Muscle layer of duodenum (tissue), 2 donors: ENCODE measurements at regions not wholly inside any gene's neighbourhood (a gene's known extent, or its start where the extent isn't known, plus 50 kb on each side); places are given as distances from the start of the nearest gene placed in this dataset.
"Not testable (repeated sequence)": the region's sequence is repeated elsewhere in the genome, so short reads cannot be mapped to it uniquely, and the experiment has no call there.

Experiments used
- H3K27ac ChIP-seq: one replicate; pipeline ENCODE4 v1.7.0; 2013; ENCODE audit warnings: mild to moderate bottlenecking, low read length
- H3K27me3 ChIP-seq: one replicate; pipeline ENCODE4 v1.7.0; 2013; ENCODE audit warnings: low read depth, mild to moderate bottlenecking, control low read depth, low read length
- H3K36me3 ChIP-seq, 2 donors: one replicate each; pipeline ENCODE4 v1.7.0; 2013; ENCODE audit warnings: low read length in 2 of 2, control low read depth in 1 of 2, mild to moderate bottlenecking in 1 of 2; ENCODE audit not compliant: insufficient read depth in 2 of 2, control insufficient read depth in 1 of 2
- H3K4me1 ChIP-seq, 2 donors: one replicate each; pipeline ENCODE4 v1.7.0; 2013; ENCODE audit warnings: low read length in 2 of 2, mild to moderate bottlenecking in 2 of 2, control low read depth in 1 of 2, moderate library complexity in 1 of 2; ENCODE audit not compliant: insufficient read depth in 2 of 2, control insufficient read depth in 1 of 2
- H3K4me3 ChIP-seq, 2 donors: one replicate each; pipeline ENCODE4 v1.7.0; 2013; ENCODE audit warnings: low read length in 2 of 2, low read depth in 1 of 2, mild to moderate bottlenecking in 1 of 2
- H3K9me3 ChIP-seq, 2 donors: one replicate each; pipeline ENCODE4 v1.7.0; 2013; ENCODE audit warnings: low read length in 2 of 2, control low read depth in 1 of 2, mild to moderate bottlenecking in 1 of 2; ENCODE audit not compliant: control insufficient read depth in 1 of 2
- donor health status: healthy.

DNA sequence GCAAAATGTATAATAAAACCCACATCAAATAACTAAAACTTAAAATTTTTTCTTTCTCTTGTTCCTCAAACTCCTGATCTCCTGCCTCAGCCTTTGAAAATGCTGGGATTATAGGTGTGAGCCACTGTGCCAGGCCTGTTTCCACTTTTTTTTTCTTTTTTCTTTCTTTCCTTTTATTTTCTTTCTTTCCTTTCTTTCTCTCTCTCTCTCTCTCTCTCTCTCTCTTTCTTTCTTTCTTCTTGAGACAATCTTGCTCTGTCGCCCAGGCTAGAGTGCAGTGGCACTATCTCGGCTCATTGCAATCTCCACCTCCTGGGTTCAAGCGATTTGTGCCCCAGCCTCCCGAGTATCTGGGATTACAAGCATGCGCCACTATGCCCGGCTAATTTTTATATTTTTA is 164.6 kb downstream of the OR2B2 start:
- Histone ChIP-seq H3K27me3 (peaks cover 15% of the 10 kb centered on the region), H3K4me3 (no peak overlapping the region), H3K9me3 (no peaks in the 10 kb centered on the region), H3K27ac (no peak overlapping the region), H3K4me1 (no peaks in the 10 kb centered on the region), H3K36me3 (no peaks in the 10 kb centered on the region)

DNA sequence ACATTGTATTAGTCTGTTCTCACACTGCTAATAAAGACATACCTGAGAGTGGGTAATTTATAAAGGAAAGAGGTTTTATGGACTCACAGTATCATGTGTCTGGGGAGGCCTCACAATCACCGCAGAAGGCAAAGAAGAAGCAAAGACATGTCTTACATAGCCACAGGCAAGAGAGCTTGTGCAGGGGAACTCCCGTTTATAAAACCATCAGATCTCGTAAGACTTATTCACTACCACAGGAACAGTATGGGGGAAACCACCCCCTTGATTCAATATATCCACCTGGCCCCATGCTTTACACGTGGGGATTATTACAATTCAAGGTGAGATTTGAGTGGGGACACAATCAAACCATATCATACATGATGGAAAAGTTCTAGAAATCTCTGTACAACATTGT is 165.3 kb downstream of the OR2B2 start:
- H3K27me3 ChIP-seq: peaks cover 15% of the 10 kb centered on the region
- H3K36me3 ChIP-seq, H3K4me1 ChIP-seq, H3K4me3 ChIP-seq, H3K27ac ChIP-seq, H3K9me3 ChIP-seq: not testable (repeated sequence)

DNA sequence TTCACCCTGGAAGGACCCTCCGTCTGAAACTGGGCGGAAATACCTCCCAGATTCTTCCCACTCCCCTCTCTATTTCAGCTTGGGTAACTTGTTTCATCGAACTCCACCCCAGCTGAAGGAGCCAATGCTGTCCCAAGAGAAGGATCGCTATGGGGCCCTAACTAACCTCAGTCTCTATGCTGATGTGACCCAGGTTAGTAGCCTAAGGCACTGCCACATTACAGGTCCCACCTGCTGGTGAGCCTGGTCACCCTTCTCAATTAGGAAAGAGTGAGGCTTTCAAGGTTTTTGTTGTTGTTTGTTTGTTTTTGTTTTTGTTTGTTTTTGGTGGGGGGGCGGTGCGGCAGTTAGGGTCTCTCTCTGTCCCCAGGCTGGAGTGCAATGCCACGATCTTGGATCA is 168.4 kb downstream of the OR2B2 start:
- H3K27me3 ChIP-seq: peaks cover 15% of the 10 kb centered on the region
- H3K27ac ChIP-seq: no peak overlapping the region
- no peaks in the 10 kb centered on the region for H3K4me1 ChIP-seq
- H3K36me3 ChIP-seq: no peaks in the 10 kb centered on the region
- H3K4me3 ChIP-seq: no peak overlapping the region
- no peaks in the 10 kb centered on the region for H3K9me3 ChIP-seq

DNA sequence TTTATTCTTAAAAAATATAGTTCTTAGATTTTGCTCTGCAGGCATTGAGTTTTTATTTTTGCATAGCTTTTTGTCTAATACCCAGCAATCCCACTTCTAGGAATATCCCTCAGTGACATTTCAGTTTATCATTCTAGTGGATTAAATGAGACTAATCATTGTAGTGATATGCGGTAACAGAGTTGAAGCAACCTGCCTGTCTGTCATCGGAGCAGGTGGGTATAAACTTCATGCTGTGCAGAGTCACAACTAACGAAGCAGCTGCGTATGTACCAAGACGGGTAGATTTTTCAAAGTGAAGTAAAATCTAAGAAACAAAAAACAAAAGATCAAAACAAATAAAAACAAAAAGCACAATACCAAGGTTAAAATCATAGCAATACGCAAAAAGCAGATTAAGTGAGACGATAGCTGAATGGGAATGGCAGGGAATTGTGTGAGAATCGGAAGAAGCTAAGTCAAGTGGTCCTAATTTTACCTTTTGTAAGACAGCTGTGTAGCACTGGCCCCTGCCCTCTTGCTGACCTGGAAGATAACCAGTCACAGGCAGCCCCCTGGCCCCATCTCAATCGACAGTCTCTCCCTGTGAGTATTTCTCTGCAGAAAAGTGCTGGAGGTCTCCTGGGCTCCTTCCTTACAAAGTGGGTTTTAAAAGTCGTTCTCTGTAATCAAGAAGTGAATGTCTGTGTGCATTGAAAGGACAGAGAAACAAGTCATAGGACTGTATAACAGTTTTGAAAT is 169.2 kb downstream of the OR2B2 start:
- H3K4me1 ChIP-seq: no peaks in the 10 kb centered on the region
- peaks cover 15% of the 10 kb centered on the region for H3K27me3 ChIP-seq
- H3K27ac ChIP-seq: no peak overlapping the region
- no peak overlapping the region for H3K4me3 ChIP-seq
- no peaks in the 10 kb centered on the region for H3K9me3 ChIP-seq
- H3K36me3 ChIP-seq: no peaks in the 10 kb centered on the region

DNA sequence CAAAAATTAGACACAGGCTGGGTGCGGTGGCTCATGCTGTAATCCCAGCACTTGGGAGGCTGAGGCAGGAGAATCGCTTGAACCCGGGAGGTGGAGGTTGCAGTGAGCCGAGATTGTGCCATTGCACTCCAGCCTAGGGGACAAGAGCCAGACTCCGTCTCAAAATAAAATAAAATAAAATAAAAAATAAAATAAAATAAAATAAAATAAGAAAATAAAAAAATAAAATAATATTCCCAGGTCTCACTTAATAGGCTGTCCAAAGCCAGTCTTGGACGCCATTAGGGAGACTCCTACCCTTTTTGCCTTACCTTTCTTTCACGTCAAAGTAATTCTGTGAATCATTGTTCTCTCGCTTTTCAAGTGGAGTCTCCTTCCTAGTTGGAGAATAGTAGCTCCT is 172.3 kb downstream of the OR2B2 start:
- not testable (repeated sequence) for H3K27me3 ChIP-seq, H3K4me1 ChIP-seq

DNA sequence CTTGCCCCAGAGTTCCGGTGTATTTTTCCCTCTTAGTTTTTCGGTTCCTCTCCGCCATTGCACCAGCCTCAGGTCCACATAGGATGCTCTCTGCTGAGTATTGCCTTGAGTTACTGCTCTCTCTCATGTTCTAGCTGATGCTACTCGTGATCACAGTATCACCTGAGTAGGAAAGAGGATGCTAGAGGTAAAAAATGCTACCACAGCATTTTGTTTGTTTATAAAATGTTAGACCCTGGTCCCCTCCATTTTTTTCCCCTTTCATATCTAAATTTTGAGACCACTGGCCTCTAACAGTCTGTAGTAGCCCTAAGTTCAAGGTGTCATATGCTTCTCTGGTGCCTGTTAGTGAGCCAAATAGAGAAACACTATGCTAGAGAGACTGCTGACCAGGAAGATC is 175.5 kb downstream of the OR2B2 start:
- Histone ChIP-seq H3K9me3 (no peaks in the 10 kb centered on the region), H3K36me3 (no peaks in the 10 kb centered on the region), H3K27me3 (no peaks in the 10 kb centered on the region), H3K27ac (no peak overlapping the region), H3K4me1 (no peaks in the 10 kb centered on the region), H3K4me3 (no peak overlapping the region)

More for the DNA sequence above, 172.3 kb downstream of the OR2B2 start:
- not testable (repeated sequence) for H3K36me3 ChIP-seq, H3K9me3 ChIP-seq, H3K4me3 ChIP-seq, H3K27ac ChIP-seq

DNA sequence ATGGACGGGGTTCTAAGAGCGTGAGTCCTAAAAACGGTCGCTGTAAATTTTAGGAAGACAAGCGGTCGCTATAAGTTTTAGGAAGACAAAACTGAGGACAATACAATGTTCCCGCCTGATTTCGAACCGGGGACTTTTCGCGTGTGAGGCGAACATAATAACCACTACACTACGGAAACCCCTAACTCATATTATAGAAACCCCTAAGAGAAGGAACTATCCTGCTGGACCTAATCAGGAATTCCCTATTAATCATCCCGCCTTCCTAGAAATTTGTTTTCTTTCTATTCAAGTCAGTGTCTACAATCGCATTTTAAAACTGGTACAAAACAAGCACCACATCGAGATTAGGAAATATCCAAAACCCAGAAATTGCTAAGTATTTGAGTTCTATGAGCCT is 183.8 kb downstream of the OR2B2 start:
- no peak overlapping the region for H3K27ac ChIP-seq
- H3K9me3 ChIP-seq: no peaks in the 10 kb centered on the region
- no peaks in the 10 kb centered on the region for H3K4me1 ChIP-seq
- H3K36me3 ChIP-seq: no peaks in the 10 kb centered on the region
- peaks cover 7% of the 10 kb centered on the region for H3K27me3 ChIP-seq
- no peak overlapping the region for H3K4me3 ChIP-seq

DNA sequence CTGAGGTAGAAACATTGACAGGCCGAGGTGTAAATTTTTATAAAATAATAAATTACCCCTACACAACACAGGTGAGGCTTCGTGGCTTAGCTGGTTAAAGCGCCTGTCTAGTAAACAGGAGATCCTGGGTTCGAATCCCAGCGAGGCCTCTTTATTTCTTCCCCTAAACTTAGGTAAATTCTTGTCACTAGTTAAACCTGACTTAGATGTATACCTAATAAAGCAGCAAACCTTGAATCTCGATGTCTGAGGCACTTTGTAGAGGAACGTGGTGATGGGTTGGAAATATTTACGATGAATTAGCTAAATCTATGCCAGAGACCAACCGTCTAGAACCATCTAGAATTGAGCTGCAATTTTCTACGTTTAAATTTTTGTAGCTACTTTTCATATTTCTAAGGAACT is 185.6 kb downstream of the OR2B2 start:
- Histone ChIP-seq H3K4me3 (no peak overlapping the region), H3K36me3 (no peaks in the 10 kb centered on the region), H3K9me3 (no peaks in the 10 kb centered on the region), H3K27me3 (peaks cover 7% of the 10 kb centered on the region), H3K4me1 (no peaks in the 10 kb centered on the region), H3K27ac (no peak overlapping the region)

DNA sequence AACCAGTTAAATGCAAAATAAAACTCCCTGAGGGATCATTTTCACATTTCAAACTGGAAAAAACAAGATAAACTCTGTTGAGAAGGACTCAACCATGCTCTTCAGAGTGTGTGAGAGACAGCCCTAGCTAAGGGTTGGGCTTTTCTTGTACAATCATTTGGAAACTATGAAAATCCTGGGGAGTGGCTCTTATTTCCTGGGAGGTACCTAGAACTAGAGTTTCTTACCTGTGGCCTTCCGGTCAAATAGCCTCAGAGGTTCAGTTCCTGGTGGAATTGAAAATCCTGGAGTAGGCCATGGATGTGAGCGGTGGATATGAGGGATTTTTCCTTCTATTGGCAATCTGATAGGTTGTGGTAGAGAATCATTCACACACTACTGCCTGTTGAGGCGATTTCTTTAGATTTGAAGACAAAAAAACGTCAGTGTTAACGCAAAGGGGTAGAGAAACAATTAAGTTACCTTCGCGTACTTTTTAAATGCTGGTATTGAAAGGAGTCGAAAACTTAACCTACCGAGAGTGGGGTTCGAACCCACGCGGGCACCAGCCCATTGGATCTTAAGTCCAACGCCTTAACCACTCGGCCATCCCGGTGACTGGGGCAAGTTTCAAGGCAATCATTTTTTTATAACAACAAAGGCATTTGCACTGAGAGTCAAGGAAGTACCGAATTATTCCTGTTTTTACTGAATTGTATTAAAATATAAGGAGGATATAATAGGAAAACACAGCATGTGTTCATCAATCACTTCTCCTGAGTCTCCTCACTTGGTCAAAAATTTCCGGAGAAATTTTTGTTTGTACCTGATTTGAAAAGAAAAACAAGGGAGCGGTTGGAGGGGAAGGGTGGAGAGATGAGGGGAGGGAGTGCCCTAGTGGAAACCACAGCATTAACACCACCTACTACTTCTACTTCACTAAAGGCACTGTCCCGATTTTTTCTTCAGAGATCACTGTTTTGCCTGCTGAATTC is 191.3 kb downstream of the OR2B2 start:
- H3K27ac ChIP-seq: no peak overlapping the region
- H3K4me3 ChIP-seq: no peak overlapping the region
- H3K36me3 ChIP-seq: no peaks in the 10 kb centered on the region
- H3K27me3 ChIP-seq: peaks cover 10% of the 10 kb centered on the region
- no peaks in the 10 kb centered on the region for H3K9me3 ChIP-seq
- H3K4me1 ChIP-seq: no peaks in the 10 kb centered on the region

DNA sequence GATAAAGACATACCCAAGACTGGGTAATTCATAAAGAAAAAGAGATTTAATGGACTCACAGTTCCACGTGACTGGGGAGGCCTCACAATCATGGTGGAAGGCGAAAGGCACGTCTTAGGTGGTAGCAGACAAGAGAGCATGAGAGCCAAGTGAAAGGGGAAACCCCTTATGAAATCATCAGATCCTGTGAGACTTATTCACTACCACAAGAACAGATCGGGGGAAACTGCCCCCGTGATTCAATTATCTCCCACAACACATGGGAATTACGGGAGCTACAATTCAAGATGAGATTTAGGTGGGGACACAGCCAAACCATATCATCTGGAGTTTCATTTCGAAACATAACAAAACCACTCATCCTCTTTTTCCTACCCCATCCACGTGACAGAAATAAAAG is 193.2 kb downstream of the OR2B2 start:
- not testable (repeated sequence) for H3K4me1 ChIP-seq, H3K27ac ChIP-seq, H3K36me3 ChIP-seq, H3K4me3 ChIP-seq, H3K9me3 ChIP-seq, H3K27me3 ChIP-seq

DNA sequence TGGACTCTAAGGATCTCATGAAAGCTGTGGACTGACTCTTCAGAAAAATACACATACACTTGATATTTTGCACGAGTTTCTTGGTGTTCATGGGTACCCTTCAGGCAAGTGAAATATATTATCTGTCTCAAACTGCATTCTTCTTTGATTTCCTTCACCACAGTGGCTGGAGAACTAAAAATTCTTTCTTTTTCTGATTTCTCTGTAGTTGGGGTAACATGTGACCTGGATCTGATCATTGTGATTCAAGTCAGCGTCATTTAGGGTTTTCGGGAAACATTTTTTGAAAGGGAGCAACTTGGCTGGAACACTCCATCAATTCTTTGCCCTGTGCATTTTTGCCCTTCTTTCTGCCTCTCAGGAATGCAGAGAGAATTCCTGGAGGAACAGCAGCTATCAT is 205.8 kb downstream of the OR2B2 start:
- H3K4me3 ChIP-seq: no peak overlapping the region
- H3K4me1 ChIP-seq: no peaks in the 10 kb centered on the region
- H3K27me3 ChIP-seq: no peaks in the 10 kb centered on the region
- H3K36me3 ChIP-seq: no peaks in the 10 kb centered on the region
- no peaks in the 10 kb centered on the region for H3K9me3 ChIP-seq
- H3K27ac ChIP-seq: no peak overlapping the region
